T-helper 17 cell (primary cell): ENCODE measurements at regions not wholly inside any gene's neighbourhood (a gene's known extent, or its start where the extent isn't known, plus 50 kb on each side); places are given as distances from the start of the nearest gene placed in this dataset.

ENCODE experiments used
- ATAC-seq: fragments of 150-1000 bp; cut with Tn5 transposase; 2 replicates; pipeline ENCODE4 v1.10.0; 2021; ENCODE audit warnings: mild to moderate bottlenecking, moderate library complexity
- DNase-seq, 3 donors: peaks; one replicate each; pipeline versions ENCODE4 v3.0.0 to v3.0.0-alpha.2; 2020 to 2021
- H3K9me3 ChIP-seq: one replicate; pipeline ENCODE4 v1.7.0; 2013; ENCODE audit warnings: low read length, mild to moderate bottlenecking; ENCODE audit not compliant: control insufficient read depth, poor library complexity, severe bottlenecking
- H3K27ac Mint-ChIP-seq: one replicate; pipeline ENCODE4 v1.8.0; 2022; ENCODE audit warnings: mild to moderate bottlenecking, moderate library complexity, mixed read lengths
- H3K27me3 Mint-ChIP-seq: one replicate; pipeline ENCODE4 v1.8.0; 2022; ENCODE audit warnings: mixed read lengths
- H3K36me3 Mint-ChIP-seq: one replicate; pipeline ENCODE4 v1.8.0; 2022; ENCODE audit warnings: low read depth, mixed read lengths
- H3K4me1 Mint-ChIP-seq: one replicate; pipeline ENCODE4 v1.8.0; 2022; ENCODE audit warnings: mild to moderate bottlenecking, mixed read lengths
- H3K4me3 Mint-ChIP-seq: one replicate; pipeline ENCODE4 v1.8.0; 2022; ENCODE audit warnings: mild to moderate bottlenecking, moderate library complexity, mixed read lengths

GRCh38 chr2:128685841-128686496, 367.3 kb upstream of the HS6ST1 start:
- no peaks in the 10 kb centered on the region for H3K9me3 ChIP-seq
- Mint-ChIP-seq H3K4me1 (no peaks in the 10 kb centered on the region), H3K27ac (no peak overlapping the region), H3K27me3 (peaks cover 35% of the 10 kb centered on the region), H3K36me3 (no peaks in the 10 kb centered on the region), H3K4me3 (no peak overlapping the region)
- ATAC-seq (no peak), DNase-seq (no peak)

- Mint-ChIP-seq H3K36me3 (no peaks in the 10 kb centered on the region), H3K4me3 (no peak overlapping the region), H3K4me1 (no peaks in the 10 kb centered on the region), H3K27ac (no peak overlapping the region), H3K27me3 (peaks cover 30% of the 10 kb centered on the region)
- no peaks in the 10 kb centered on the region for H3K9me3 ChIP-seq
- DNase-seq (no peak), ATAC-seq (no peak)
Observed at GRCh38 chr2:128686497-128686859, 367.8 kb upstream of the HS6ST1 start.

GRCh38 chr2:128686881-128687555, 368.4 kb upstream of the HS6ST1 start:
- no peaks in the 10 kb centered on the region for H3K4me1 Mint-ChIP-seq
- no peaks in the 10 kb centered on the region for H3K36me3 Mint-ChIP-seq
- H3K9me3 ChIP-seq = no peaks in the 10 kb centered on the region
- ATAC-seq (no peak), DNase-seq (no peak)
- no peak overlapping the region for H3K27ac Mint-ChIP-seq
- peaks cover 24% of the 10 kb centered on the region for H3K27me3 Mint-ChIP-seq
- H3K4me3 Mint-ChIP-seq = no peak overlapping the region

GRCh38 chr2:128687565-128687964, 368.9 kb upstream of the HS6ST1 start:
- H3K9me3 ChIP-seq = no peaks in the 10 kb centered on the region
- Mint-ChIP-seq H3K4me3 (no peak overlapping the region), H3K4me1 (no peaks in the 10 kb centered on the region), H3K27me3 (peaks cover 19% of the 10 kb centered on the region), H3K27ac (no peak overlapping the region), H3K36me3 (no peaks in the 10 kb centered on the region)
- DNase-seq (no peak), ATAC-seq (no peak)

- ATAC-seq = no peak
- peaks cover 19% of the 10 kb centered on the region for H3K27me3 Mint-ChIP-seq
Observed at GRCh38 chr2:128689971-128690370, 371.3 kb upstream of the HS6ST1 start.

GRCh38 chr2:128690431-128690830, 371.8 kb upstream of the HS6ST1 start:
- DNase-seq = no peak
- H3K27me3 Mint-ChIP-seq = peaks cover 21% of the 10 kb centered on the region
- no peaks in the 10 kb centered on the region for H3K4me1 Mint-ChIP-seq
- ATAC-seq = no peak
- H3K36me3 Mint-ChIP-seq = no peaks in the 10 kb centered on the region
- H3K9me3 ChIP-seq = no peaks in the 10 kb centered on the region
- H3K4me3 Mint-ChIP-seq = no peak overlapping the region
- H3K27ac Mint-ChIP-seq = no peak overlapping the region

More at GRCh38 chr2:128689971-128690370, 371.3 kb upstream of the HS6ST1 start:
- H3K4me1 Mint-ChIP-seq = no peaks in the 10 kb centered on the region
- no peak overlapping the region for H3K4me3 Mint-ChIP-seq
- no peaks in the 10 kb centered on the region for H3K36me3 Mint-ChIP-seq
- DNase-seq = no peak
- H3K27ac Mint-ChIP-seq = no peak overlapping the region
- no peaks in the 10 kb centered on the region for H3K9me3 ChIP-seq

- Mint-ChIP-seq H3K4me3 (no peak overlapping the region), H3K27ac (no peak overlapping the region), H3K36me3 (no peaks in the 10 kb centered on the region), H3K27me3 (peaks cover 25% of the 10 kb centered on the region), H3K4me1 (no peaks in the 10 kb centered on the region)
- no peaks in the 10 kb centered on the region for H3K9me3 ChIP-seq
- ATAC-seq (no peak), DNase-seq (no peak)
Observed at GRCh38 chr2:128690869-128691268, 372.2 kb upstream of the HS6ST1 start.

GRCh38 chr2:128691526-128691925, 372.9 kb upstream of the HS6ST1 start:
- H3K27ac Mint-ChIP-seq = no peak overlapping the region
- H3K9me3 ChIP-seq = no peaks in the 10 kb centered on the region
- no peak for ATAC-seq
- no peaks in the 10 kb centered on the region for H3K4me1 Mint-ChIP-seq
- H3K27me3 Mint-ChIP-seq = peaks cover 32% of the 10 kb centered on the region
- no peak overlapping the region for H3K4me3 Mint-ChIP-seq
- H3K36me3 Mint-ChIP-seq = no peaks in the 10 kb centered on the region
- no peak for DNase-seq

- peaks cover 34% of the 10 kb centered on the region for H3K27me3 Mint-ChIP-seq
- H3K27ac Mint-ChIP-seq = no peak overlapping the region
- no peaks in the 10 kb centered on the region for H3K4me1 Mint-ChIP-seq
- DNase-seq = no peak
- H3K4me3 Mint-ChIP-seq = no peak overlapping the region
- no peak for ATAC-seq
- H3K36me3 Mint-ChIP-seq = no peaks in the 10 kb centered on the region
- no peaks in the 10 kb centered on the region for H3K9me3 ChIP-seq
Observed at GRCh38 chr2:128692895-128693742, 374.5 kb upstream of the HS6ST1 start.

GRCh38 chr2:128693743-128694029, 375.0 kb upstream of the HS6ST1 start:
- no peaks in the 10 kb centered on the region for H3K36me3 Mint-ChIP-seq
- ATAC-seq (no peak), DNase-seq (no peak)
- H3K9me3 ChIP-seq = no peaks in the 10 kb centered on the region
- no peaks in the 10 kb centered on the region for H3K4me1 Mint-ChIP-seq
- H3K4me3 Mint-ChIP-seq = no peak overlapping the region
- no peak overlapping the region for H3K27ac Mint-ChIP-seq
- H3K27me3 Mint-ChIP-seq = peaks cover 34% of the 10 kb centered on the region

GRCh38 chr2:128695646-128696220, 377.1 kb upstream of the HS6ST1 start:
- ATAC-seq (no peak), DNase-seq (no peak)
- H3K9me3 ChIP-seq = no peaks in the 10 kb centered on the region
- no peaks in the 10 kb centered on the region for H3K4me1 Mint-ChIP-seq
- no peaks in the 10 kb centered on the region for H3K36me3 Mint-ChIP-seq
- no peak overlapping the region for H3K4me3 Mint-ChIP-seq
- no peak overlapping the region for H3K27ac Mint-ChIP-seq
- H3K27me3 Mint-ChIP-seq = peaks cover 21% of the 10 kb centered on the region

- ATAC-seq = no peak
Observed at GRCh38 chr2:128696421-128696820, 377.8 kb upstream of the HS6ST1 start.

GRCh38 chr2:128701418-128701817, 382.8 kb upstream of the HS6ST1 start:
- H3K9me3 ChIP-seq = no peaks in the 10 kb centered on the region
- Mint-ChIP-seq H3K4me1 (no peaks in the 10 kb centered on the region), H3K4me3 (no peak overlapping the region), H3K36me3 (no peaks in the 10 kb centered on the region), H3K27me3 (peaks cover 4% of the 10 kb centered on the region), H3K27ac (no peak overlapping the region)
- no peak for ATAC-seq
- no peak for DNase-seq

More at GRCh38 chr2:128696421-128696820, 377.8 kb upstream of the HS6ST1 start:
- Mint-ChIP-seq H3K4me1 (no peaks in the 10 kb centered on the region), H3K27me3 (peaks cover 21% of the 10 kb centered on the region), H3K27ac (no peak overlapping the region), H3K36me3 (no peaks in the 10 kb centered on the region), H3K4me3 (no peak overlapping the region)
- DNase-seq = no peak
- no peaks in the 10 kb centered on the region for H3K9me3 ChIP-seq
